OCI-LY7 (cell line): ENCODE measurements at regions not wholly inside any gene's neighbourhood (a gene's known extent, or its start where the extent isn't known, plus 50 kb on each side); places are given as distances from the start of the nearest gene placed in this dataset.

Source experiments
- BruUV-seq: library from RNA; stranded (reverse); fragments of 400-500 nt; replicated peaks from 2 replicates; lab custom pipeline; 2021; lab: Mats Ljungman, UMichigan
- CTCF ChIA-PET: fragments of 300-600 bp; sonication (Branson Sonifier 250); formaldehyde crosslinking; loops from one replicate; lab custom pipeline; 2022; ENCODE audit warnings: antibody characterized with exemption; ENCODE audit not compliant: unreplicated experiment; lab: Charles Lee
- POLR2A ChIA-PET: fragments of 300-600 bp; sonication (Branson Sonifier 250); formaldehyde crosslinking; loops from one replicate; lab custom pipeline; 2022; ENCODE audit warnings: antibody characterized with exemption; lab: Charles Lee
- DNase-seq: peaks from one replicate; pipeline ENCODE4 v3.0.0-alpha.2; 2015; ENCODE audit warnings: low spot score
- H2AFZ ChIP-seq: fragments of 200-600 bp; sonication (generic), shearing (Covaris generic); 2 replicates; pipeline ENCODE4 v1.6.1; 2014; ENCODE audit warnings: mild to moderate bottlenecking, antibody characterized with exemption, low read length, moderate library complexity
- H3K27ac ChIP-seq: fragments of 200-600 bp; sonication (generic); 2 replicates; pipeline ENCODE4 v1.5.1; 2014; ENCODE audit warnings: mixed run types, low read depth, mild to moderate bottlenecking, moderate library complexity, low read length, inconsistent platforms; ENCODE audit not compliant: poor library complexity, severe bottlenecking
- H3K36me3 ChIP-seq: fragments of 200-600 bp; sonication (generic); 2 replicates; pipeline ENCODE4 v1.6.1; 2014; ENCODE audit warnings: mild to moderate bottlenecking, antibody characterized with exemption, low read length, moderate library complexity, mixed read lengths; ENCODE audit not compliant: insufficient read depth
- H3K4me1 ChIP-seq: fragments of 200-600 bp; sonication (generic); 2 replicates; pipeline ENCODE4 v1.5.1; 2014; ENCODE audit warnings: mild to moderate bottlenecking, low read length; ENCODE audit not compliant: insufficient read depth, poor library complexity, severe bottlenecking
- H3K4me2 ChIP-seq: fragments of 200-600 bp; sonication (generic); 2 replicates; pipeline ENCODE4 v1.6.1; 2014; ENCODE audit warnings: mild to moderate bottlenecking, low read length
- H3K4me3 ChIP-seq: fragments of 200-600 bp; sonication (generic); 2 replicates; pipeline ENCODE4 v1.5.1; 2014; ENCODE audit warnings: mild to moderate bottlenecking, low read depth, low read length; ENCODE audit not compliant: poor library complexity, severe bottlenecking
- H3K79me2 ChIP-seq: fragments of 200-600 bp; sonication (generic); 2 replicates; pipeline ENCODE4 v1.6.1; 2016; ENCODE audit warnings: low read depth, mild to moderate bottlenecking, low read length, moderate library complexity, mixed read lengths; ENCODE audit not compliant: insufficient read depth
- H3K9me2 ChIP-seq: fragments of 200-600 bp; sonication (generic); 2 replicates; pipeline ENCODE4 v1.6.1; 2016; ENCODE audit warnings: mild to moderate bottlenecking, low read length, mixed read lengths; ENCODE audit not compliant: insufficient read depth
- H3K9me3 ChIP-seq: fragments of 200-600 bp; sonication (generic); 2 replicates; pipeline ENCODE4 v1.6.1; 2014; ENCODE audit warnings: mild to moderate bottlenecking, mixed run types, low read length, mixed read lengths
- H4K20me1 ChIP-seq: fragments of 200-600 bp; sonication (generic); 2 replicates; pipeline ENCODE4 v1.6.1; 2014; ENCODE audit warnings: mild to moderate bottlenecking, antibody characterized with exemption, low read length, moderate library complexity, mixed read lengths; ENCODE audit not compliant: insufficient read depth
- EZH2phosphoT487 ChIP-seq: fragments of 200-600 bp; sonication (generic); IDR thresholded peaks from 2 replicates; pipeline ENCODE4 v1.6.1; 2018; ENCODE audit warnings: low read depth, borderline replicate concordance, mild to moderate bottlenecking, mixed run types, antibody characterized with exemption, low read length, moderate library complexity, mixed read lengths
- intact Hi-C: fragments of 100-400 bp; cut with micrococcal nuclease; formaldehyde crosslinking; loops from one replicate; pipeline ENCODE4 v1.10.0; 2022; ENCODE audit not compliant: unreplicated experiment
- TF ChIP-seq, protein P1 (sequence below): fragments of 200-600 bp; sonication (generic); conservative IDR thresholded peaks from 2 replicates; pipeline ENCODE4 v1.5.1; 2014; ENCODE audit warnings: mild to moderate bottlenecking, antibody characterized with exemption, low read length, moderate library complexity, mixed read lengths

DNA sequence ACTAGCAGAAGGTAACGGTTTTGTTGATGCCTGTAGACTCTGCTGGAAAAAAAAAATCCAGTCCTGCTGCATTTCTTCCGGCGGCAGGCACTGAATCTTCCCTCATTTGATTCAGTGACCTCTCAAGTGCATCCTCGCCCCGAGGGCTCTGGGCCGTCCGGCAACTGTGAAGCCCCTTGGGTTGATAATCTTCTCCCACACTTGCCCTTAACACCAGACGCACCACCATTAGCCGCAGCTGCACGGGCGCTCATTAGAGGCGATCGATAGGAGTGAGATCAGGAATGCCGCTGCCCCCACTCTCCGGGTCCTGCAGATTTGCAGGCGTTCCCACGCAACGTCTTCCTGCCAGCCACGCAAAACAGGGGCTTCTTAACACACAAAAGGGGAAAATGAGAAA lies 200.0 kb upstream of the MKI67 start:
- no peak for TF ChIP-seq EZH2phosphoT487
- TF ChIP-seq, protein P1, sequence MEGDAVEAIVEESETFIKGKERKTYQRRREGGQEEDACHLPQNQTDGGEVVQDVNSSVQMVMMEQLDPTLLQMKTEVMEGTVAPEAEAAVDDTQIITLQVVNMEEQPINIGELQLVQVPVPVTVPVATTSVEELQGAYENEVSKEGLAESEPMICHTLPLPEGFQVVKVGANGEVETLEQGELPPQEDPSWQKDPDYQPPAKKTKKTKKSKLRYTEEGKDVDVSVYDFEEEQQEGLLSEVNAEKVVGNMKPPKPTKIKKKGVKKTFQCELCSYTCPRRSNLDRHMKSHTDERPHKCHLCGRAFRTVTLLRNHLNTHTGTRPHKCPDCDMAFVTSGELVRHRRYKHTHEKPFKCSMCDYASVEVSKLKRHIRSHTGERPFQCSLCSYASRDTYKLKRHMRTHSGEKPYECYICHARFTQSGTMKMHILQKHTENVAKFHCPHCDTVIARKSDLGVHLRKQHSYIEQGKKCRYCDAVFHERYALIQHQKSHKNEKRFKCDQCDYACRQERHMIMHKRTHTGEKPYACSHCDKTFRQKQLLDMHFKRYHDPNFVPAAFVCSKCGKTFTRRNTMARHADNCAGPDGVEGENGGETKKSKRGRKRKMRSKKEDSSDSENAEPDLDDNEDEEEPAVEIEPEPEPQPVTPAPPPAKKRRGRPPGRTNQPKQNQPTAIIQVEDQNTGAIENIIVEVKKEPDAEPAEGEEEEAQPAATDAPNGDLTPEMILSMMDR = no peak
- Histone ChIP-seq H3K9me3 (no peaks in the 10 kb centered on the region), H3K4me2 (no peak overlapping the region), H4K20me1 (no peaks in the 10 kb centered on the region), H2AFZ (no peak overlapping the region), H3K4me1 (no peaks in the 10 kb centered on the region), H3K4me3 (no peak overlapping the region), H3K36me3 (no peaks in the 10 kb centered on the region), H3K9me2 (no peaks in the 10 kb centered on the region), H3K79me2 (no peaks in the 10 kb centered on the region), H3K27ac (no peak overlapping the region)
- DNase-seq = no peak
- ChIA-PET POLR2A (no interaction called here), CTCF (no interaction called here)
- BruUV-seq = no TSS peak
- intact Hi-C loops = no loop called here

DNA sequence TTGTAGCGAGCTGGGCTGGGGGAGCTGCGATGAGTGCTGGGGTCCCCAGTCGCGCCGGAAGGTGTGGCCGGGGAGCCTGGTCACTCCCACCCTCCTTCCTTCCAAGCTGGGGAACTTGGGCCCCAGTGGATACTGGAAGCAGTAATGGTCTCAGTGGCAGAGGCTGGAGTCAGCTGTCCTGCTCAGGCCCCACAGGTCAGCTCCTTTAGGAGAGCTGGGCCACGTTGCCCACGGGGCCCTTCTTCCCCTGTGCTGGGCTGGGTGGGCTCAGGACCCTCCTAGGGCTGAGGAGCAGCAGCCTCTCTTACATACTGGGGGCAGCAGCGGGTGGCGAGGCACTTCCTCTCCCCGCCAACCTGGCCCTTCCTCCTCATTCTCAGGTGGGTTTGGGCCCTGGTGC lies 200.6 kb upstream of the MKI67 start:
- H3K27ac ChIP-seq = no peak overlapping the region
- ChIA-PET POLR2A (no interaction called here), CTCF (no interaction called here)
- H4K20me1 ChIP-seq = no peaks in the 10 kb centered on the region
- no peaks in the 10 kb centered on the region for H3K9me2 ChIP-seq
- no TSS peak for BruUV-seq
- intact Hi-C loops = no loop called here
- no peak overlapping the region for H2AFZ ChIP-seq
- H3K36me3 ChIP-seq = no peaks in the 10 kb centered on the region
- H3K4me2 ChIP-seq = no peak overlapping the region
- H3K4me3 ChIP-seq = no peak overlapping the region
- TF ChIP-seq EZH2phosphoT487 = no peak
- TF ChIP-seq, protein P1 = no peak
- H3K4me1 ChIP-seq = no peaks in the 10 kb centered on the region
- H3K9me3 ChIP-seq = no peaks in the 10 kb centered on the region
- no peaks in the 10 kb centered on the region for H3K79me2 ChIP-seq
- no peak for DNase-seq

GRCh38 chr10:128336401-128336800 lies 210.2 kb upstream of the MKI67 start:
- Histone ChIP-seq H3K9me2 (no peaks in the 10 kb centered on the region), H3K27ac (no peak overlapping the region), H3K79me2 (no peaks in the 10 kb centered on the region), H3K4me1 (no peaks in the 10 kb centered on the region), H3K36me3 (no peaks in the 10 kb centered on the region), H3K9me3 (no peaks in the 10 kb centered on the region), H3K4me2 (no peak overlapping the region), H4K20me1 (no peaks in the 10 kb centered on the region), H2AFZ (no peak overlapping the region), H3K4me3 (no peak overlapping the region)
- intact Hi-C loops = no loop called here
- TF ChIP-seq EZH2phosphoT487 = no peak
- TF ChIP-seq, protein P1 = no peak
- no TSS peak for BruUV-seq
- POLR2A ChIA-PET = no interaction called here
- CTCF ChIA-PET = no interaction called here
- DNase-seq = no peak
